ENCODE measurements at regions not wholly inside any gene's neighbourhood (a gene's known extent, or its start where the extent isn't known, plus 50 kb on each side); places are given as distances from the start of the nearest gene placed in this dataset.

DNA sequence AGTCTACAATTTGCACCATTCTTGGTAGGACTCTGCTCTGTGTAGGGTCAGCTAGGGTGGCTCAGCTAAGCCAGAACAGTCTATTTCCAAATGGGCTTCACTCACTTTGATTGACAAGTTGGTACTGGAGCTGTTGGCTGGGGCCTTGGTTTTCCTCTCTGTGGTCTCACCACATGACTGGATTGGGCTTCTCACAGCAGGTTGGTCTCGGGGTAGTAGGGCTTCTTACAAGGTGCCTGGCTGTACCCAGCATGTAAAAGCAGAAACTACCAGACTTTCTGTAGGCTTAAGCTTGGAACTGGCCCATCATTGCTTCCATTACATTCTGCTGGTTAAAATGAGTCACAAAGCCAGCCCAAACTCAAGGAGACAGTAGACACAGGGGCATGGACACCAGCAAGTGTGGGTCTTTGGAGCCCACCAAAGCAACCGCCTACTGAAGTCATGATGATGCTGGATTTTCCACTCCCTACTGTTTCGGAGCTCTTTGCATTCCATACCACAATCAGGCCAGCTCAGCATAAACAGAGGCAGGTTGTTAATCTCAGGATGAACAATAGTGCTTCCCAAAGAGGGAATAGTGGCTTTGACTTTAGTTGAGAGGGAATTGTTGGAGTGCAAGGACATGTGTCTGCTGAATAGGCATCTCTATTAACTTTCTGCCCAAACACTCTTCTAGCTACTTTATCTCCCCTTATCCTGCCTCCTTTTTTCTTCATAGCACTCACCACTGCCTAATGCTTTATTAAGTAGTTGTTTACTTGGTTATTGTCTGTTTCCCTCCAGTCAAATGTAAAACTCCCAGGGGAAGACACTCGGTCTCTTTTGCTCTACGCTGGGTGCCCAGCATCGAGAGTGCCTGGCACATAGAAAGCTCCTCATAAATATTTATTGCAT is 78.0 kb upstream of the RARB start:
- DNase-seq (ENCODE audit: low read depth, low spot score): no peak

DNA sequence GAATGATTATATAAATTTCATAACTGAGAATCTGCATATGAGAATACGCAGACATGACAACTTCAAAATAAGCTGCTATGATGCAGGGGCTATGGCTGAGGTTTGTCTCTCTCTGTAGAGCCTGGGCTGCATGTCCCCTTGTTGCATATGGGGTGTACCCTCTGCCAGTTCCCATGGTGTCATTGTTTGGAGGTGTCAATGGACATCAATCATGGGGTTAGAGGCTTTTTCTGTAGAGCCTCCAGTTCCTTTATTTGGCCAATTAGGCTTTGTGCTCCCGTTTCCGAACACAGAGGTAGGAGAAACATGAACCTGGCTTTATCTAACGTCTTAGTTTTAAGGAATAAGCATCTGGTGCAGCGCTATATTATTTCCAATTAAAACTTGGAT is 77.3 kb upstream of the RARB start:
- no peak for DNase-seq (ENCODE audit: low read depth, low spot score)

DNA sequence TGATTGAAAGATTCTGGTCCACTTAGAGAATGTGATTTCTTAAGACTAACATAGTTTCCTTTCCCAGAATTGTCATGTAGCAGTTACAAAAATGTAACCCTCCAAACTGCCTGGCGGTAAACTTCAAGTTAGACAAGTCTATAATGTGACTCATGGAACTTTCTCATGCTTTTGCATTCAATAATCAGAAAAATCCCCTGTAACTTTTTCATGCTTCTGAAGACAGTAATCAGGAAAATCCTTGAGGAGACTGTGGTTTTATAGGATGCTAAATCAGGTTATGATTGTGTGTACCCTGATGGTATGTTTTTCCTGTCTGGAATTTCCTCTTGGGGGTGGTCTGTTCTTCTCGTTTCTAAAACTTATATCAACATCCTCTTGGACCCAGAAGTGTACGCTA is 74.0 kb upstream of the RARB start:
- DNase-seq (ENCODE audit: low read depth, low spot score): no peak

DNA sequence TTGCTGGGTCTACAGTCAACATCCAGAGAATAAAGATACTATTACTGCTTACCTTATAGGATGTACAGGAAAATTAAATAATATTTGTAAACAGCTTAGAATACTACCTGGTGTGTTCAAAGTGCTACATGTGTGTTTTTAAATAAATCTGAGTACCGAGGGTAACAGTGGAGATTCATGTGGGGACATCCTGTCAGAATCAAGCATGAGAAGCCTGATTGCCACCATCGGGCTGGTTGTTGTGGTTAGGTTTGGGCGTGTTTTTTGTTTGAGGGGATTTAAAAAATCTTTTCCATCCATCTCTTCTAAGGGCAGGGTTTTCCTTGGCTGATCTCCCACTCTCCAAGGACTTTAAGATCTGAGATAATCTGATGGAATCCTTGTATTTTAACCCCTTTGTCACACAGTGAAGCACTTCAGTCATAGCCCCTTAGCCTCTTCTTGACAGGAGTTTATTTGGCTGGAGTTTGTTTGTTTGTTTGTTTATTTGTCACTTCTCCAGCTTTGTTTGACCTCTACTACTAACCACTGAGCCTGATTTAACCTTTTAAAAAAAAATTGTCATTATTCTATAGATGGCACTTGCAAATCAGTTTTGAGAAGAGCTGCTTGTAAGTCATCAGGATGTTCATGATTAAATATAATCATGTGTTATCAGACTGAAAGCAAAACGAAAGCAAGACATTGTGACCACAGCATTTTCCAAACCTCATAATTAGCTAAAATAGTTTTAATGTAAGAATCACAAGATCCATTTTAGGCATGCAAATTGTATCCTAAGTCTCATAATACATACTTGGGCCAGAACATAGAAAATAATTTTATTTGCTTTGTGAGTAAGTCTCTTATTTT is 72.8 kb upstream of the RARB start:
- DNase-seq (ENCODE audit: low read depth, low spot score): no peak

DNA sequence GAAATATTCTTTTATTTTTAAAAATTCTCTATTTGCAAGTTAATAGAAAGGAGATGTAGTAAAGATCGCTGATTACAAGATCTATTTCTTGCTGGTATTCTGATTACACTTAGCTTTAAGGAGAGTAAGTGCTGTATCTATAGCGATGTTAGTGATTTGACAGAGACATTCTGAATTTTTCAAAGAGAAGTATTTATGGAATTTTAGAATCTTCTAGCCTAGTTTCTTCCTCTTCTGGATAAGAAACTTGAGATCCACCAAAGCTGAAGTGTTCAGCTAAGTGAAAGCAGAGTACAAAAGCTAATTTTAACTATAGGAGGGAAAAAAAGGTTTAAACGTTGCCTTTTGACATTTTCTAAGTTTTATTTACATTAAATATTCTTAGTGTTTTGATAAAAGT is 72.1 kb upstream of the RARB start:
- no peak for DNase-seq (ENCODE audit: low read depth, low spot score)

DNA sequence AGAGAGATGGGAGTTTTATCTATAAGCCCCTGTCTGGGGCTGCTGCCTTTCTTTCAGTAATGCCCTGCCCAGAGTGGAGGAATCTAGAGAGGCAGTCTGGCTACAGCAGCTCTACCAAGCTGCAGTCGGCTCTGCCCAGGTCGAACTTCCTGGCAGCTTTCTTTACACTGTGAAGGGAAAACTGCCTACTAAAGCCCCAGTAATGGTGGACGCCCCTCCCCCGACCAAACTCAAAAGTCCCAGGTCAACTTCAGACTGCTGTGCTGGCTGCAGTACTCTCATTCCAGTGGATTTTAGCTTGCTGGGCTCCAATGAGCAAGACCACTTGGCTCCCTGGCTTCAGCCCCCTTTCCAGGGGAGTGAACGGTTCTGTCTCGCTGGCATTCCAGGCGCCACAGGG is 65.9 kb upstream of the RARB start:
- DNase-seq (ENCODE audit: low read depth, low spot score): no peak

DNA sequence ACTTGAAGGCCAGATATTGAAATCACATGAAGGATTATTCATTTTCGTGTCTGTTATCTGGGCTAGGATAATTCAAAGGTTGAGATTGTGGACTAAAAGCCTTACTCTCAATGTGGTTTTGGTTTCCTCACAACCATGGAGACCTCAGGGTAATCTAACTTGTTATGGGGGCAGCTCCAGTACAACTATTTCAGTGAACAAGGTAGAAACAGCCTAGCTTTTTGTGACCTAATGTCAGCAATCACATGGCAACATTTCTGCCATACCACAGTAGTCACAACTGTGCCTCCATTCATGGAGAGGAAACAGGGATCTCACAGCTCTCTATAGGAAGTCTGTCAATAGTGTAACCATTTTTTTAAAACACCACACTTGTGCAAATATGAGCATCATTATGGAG is 62.4 kb upstream of the RARB start:
- no peak for DNase-seq (ENCODE audit: low read depth, low spot score)

DNA sequence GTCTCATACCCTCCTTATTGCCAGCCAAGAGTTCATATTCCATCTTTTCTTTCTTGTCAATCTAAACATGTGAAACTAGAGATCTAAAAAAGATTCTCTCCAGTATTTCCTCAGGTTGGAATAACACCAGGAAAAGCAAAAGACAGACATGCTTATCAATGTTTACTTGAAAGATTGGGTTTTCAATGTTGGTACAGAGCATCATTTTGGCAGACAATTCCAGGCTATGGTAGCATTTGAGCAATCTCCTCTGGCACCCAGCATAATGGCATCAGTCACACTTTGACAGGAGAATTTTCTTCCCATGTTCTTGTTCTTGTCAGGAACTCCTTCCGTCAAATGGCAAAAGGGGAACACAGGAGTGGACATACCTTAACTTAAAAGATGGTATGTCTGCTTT is 61.0 kb upstream of the RARB start:
- DNase-seq (ENCODE audit: low read depth, low spot score): no peak

DNA sequence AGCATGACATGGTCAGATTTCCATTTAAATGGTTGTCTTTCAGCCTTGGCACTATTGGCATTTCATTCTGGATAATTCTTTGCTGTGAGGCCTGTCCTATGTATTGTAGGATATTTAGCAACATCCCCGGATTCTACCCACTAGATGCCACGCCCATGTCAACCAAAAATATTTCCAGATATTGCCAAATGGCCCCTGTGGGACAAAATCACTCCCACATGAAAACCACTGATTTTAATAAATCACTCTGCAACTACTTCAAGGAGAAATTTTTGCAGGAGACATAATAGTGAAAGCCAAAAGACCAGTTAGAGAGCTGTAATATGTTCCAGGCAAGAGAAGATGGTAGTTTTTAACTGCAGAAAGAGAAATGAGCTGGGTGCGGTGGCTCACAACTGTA is 55.9 kb upstream of the RARB start:
- DNase-seq (ENCODE audit: low read depth, low spot score): no peak

DNA sequence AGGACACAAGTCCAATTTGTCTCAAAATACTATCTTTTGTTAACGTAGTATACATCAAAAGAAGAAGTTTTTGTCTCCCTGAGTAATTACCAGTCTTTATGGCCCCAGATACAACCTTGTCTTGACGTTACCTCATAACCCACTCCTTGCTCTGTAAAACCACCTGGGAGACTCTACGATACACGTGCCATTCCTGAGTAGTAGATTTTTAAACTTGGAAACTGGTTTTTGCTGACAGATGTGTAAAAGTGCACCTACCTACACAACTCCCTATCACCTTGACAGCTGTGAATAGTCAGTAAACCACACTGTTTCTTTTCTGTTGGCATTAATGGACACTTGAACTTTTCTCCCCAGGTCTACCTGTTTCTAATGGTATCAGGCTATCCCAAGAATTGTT is 51.7 kb upstream of the RARB start:
- DNase-seq (ENCODE audit: low read depth, low spot score): no peak

DNA sequence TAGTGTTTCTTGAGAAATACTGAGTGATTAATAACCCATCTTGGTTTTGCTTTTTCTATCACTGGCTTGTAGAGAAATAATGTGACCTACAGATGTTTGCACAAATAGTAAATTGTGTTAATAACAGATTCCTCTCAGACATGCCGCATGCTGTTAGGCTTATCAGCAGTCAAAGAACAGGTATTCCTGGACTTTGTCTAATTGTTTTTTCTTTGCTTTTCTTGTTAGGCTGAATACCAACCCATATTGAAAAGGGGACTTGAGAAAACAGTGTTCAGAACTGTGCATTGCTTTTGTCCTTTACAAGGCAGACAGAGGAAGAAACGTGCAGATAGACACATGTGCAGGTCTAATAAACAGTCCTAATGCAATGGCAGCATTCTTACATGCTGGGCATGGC is 51.0 kb upstream of the RARB start:
- no peak for DNase-seq (ENCODE audit: low read depth, low spot score)

Measured in pulmonary artery endothelial cell (primary cell).